HepG2 (cell line): ENCODE measurements at regions not wholly inside any gene's neighbourhood (a gene's known extent, or its start where the extent isn't known, plus 50 kb on each side); places are given as distances from the start of the nearest gene placed in this dataset.

ENCODE experiments used
- EHMT2 ChIP-seq: fragments of 200-600 bp; sonication (generic); IDR thresholded peaks from 2 replicates; pipeline ENCODE4 v1.7.0; 2017; ENCODE audit warnings: antibody characterized with exemption, low read depth, low read length, borderline replicate concordance
- FIP1L1 ChIP-seq: fragments of 200-400 bp; formaldehyde crosslinking; IDR thresholded peaks from 2 replicates; pipeline ENCODE4 v1.6.1; 2018; ENCODE audit warnings: low read depth, mild to moderate bottlenecking, low read length, moderate library complexity, borderline replicate concordance; ENCODE audit not compliant: insufficient read depth
- ISX ChIP-seq: sonication (generic); formaldehyde crosslinking; conservative IDR thresholded peaks from 2 replicates; pipeline ENCODE4 v1.5.0; 2020; ENCODE audit warnings: missing genetic modification reagents
- NCOA2 ChIP-seq: sonication (generic); formaldehyde crosslinking; IDR thresholded peaks from 2 replicates; pipeline ENCODE4 v1.8.0; 2022; ENCODE audit warnings: inconsistent platforms
- ZBTB1 ChIP-seq: sonication (generic); formaldehyde crosslinking; IDR thresholded peaks from 2 replicates; pipeline ENCODE4 v1.4.0; 2020; ENCODE audit warnings: missing genetic modification reagents, borderline replicate concordance
- ZBTB21 ChIP-seq: sonication (generic); formaldehyde crosslinking; IDR thresholded peaks from 2 replicates; pipeline ENCODE4 v1.4.0; 2020; ENCODE audit warnings: missing genetic modification reagents
- ZFP82 ChIP-seq: sonication (generic); formaldehyde crosslinking; IDR thresholded peaks from 2 replicates; pipeline ENCODE4 v1.5.1; 2020; ENCODE audit warnings: mild to moderate bottlenecking, missing genetic modification reagents, borderline replicate concordance
- ZNF557 ChIP-seq: sonication (generic); formaldehyde crosslinking; IDR thresholded peaks from 2 replicates; pipeline ENCODE4 v1.4.0; 2020; ENCODE audit warnings: missing genetic modification reagents
- ZSCAN29 ChIP-seq: sonication (generic); formaldehyde crosslinking; conservative IDR thresholded peaks from 2 replicates; pipeline ENCODE4 v1.4.0; 2020; ENCODE audit warnings: mild to moderate bottlenecking, missing genetic modification reagents
- TF ChIP-seq, protein P1 (sequence below): sonication (generic); formaldehyde crosslinking; IDR thresholded peaks from 2 replicates; pipeline ENCODE4 v1.8.0; 2022; ENCODE audit warnings: mild to moderate bottlenecking, missing genetic modification reagents, moderate library complexity
- TF ChIP-seq, protein P2 (sequence below): sonication (generic); formaldehyde crosslinking; conservative IDR thresholded peaks from 2 replicates; pipeline ENCODE4 v1.5.0; 2020; ENCODE audit warnings: missing genetic modification reagents
- TF ChIP-seq, protein P3 (sequence below): sonication (generic); formaldehyde crosslinking; IDR thresholded peaks from 2 replicates; pipeline ENCODE4 v1.5.1; 2020; ENCODE audit warnings: missing genetic modification reagents, mild to moderate bottlenecking, borderline replicate concordance
- TF ChIP-seq, protein P4 (sequence below): sonication (generic); formaldehyde crosslinking; IDR thresholded peaks from 2 replicates; pipeline ENCODE4 v1.4.0; 2020; ENCODE audit warnings: missing genetic modification reagents
- TF ChIP-seq, protein P5 (sequence below): sonication (generic); formaldehyde crosslinking; IDR thresholded peaks from 2 replicates; pipeline ENCODE4 v1.8.1; 2023; ENCODE audit warnings: missing genetic modification reagents, inconsistent platforms, borderline replicate concordance

DNA sequence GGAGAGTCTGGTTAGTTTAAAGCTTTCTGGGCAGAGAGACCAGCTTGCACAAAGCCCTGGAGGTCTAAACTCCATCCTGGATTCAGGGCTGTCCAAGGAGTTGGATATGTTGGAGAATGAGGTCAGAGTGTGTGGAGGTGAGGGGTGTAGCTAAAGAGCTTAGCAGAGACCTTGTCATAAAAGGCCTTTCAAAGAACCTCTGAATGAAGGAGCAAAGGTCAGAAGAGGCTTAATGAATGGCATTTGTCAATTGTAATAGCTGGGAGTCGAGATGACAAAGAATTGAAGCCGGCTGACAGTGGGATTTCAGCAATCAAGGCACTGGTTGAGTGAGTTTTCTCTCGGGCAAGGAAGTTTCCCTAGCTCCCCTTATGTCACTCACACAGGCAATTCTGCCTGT, 202.6 kb downstream of the PDCD6IP start (continued):
- TF ChIP-seq, protein P1, sequence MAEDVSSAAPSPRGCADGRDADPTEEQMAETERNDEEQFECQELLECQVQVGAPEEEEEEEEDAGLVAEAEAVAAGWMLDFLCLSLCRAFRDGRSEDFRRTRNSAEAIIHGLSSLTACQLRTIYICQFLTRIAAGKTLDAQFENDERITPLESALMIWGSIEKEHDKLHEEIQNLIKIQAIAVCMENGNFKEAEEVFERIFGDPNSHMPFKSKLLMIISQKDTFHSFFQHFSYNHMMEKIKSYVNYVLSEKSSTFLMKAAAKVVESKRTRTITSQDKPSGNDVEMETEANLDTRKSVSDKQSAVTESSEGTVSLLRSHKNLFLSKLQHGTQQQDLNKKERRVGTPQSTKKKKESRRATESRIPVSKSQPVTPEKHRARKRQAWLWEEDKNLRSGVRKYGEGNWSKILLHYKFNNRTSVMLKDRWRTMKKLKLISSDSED (CRISPR knock-in tag) = no peak
- TF ChIP-seq ZFP82 (CRISPR knock-in tag) = no peak
- no peak for TF ChIP-seq ZNF557 (CRISPR knock-in tag)
- TF ChIP-seq, protein P2, sequence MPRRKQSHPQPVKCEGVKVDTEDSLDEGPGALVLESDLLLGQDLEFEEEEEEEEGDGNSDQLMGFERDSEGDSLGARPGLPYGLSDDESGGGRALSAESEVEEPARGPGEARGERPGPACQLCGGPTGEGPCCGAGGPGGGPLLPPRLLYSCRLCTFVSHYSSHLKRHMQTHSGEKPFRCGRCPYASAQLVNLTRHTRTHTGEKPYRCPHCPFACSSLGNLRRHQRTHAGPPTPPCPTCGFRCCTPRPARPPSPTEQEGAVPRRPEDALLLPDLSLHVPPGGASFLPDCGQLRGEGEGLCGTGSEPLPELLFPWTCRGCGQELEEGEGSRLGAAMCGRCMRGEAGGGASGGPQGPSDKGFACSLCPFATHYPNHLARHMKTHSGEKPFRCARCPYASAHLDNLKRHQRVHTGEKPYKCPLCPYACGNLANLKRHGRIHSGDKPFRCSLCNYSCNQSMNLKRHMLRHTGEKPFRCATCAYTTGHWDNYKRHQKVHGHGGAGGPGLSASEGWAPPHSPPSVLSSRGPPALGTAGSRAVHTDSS (CRISPR knock-in tag) = no peak
- no peak for TF ChIP-seq ZBTB1 (CRISPR knock-in tag)
- TF ChIP-seq, protein P3, sequence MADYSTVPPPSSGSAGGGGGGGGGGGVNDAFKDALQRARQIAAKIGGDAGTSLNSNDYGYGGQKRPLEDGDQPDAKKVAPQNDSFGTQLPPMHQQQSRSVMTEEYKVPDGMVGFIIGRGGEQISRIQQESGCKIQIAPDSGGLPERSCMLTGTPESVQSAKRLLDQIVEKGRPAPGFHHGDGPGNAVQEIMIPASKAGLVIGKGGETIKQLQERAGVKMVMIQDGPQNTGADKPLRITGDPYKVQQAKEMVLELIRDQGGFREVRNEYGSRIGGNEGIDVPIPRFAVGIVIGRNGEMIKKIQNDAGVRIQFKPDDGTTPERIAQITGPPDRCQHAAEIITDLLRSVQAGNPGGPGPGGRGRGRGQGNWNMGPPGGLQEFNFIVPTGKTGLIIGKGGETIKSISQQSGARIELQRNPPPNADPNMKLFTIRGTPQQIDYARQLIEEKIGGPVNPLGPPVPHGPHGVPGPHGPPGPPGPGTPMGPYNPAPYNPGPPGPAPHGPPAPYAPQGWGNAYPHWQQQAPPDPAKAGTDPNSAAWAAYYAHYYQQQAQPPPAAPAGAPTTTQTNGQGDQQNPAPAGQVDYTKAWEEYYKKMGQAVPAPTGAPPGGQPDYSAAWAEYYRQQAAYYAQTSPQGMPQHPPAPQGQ (CRISPR knock-in tag) = no peak
- peak; percentile 69; the same call in 1 of the 2 replicates for TF ChIP-seq ZBTB21 (CRISPR knock-in tag)
- TF ChIP-seq FIP1L1 = no peak
- TF ChIP-seq, protein P4, sequence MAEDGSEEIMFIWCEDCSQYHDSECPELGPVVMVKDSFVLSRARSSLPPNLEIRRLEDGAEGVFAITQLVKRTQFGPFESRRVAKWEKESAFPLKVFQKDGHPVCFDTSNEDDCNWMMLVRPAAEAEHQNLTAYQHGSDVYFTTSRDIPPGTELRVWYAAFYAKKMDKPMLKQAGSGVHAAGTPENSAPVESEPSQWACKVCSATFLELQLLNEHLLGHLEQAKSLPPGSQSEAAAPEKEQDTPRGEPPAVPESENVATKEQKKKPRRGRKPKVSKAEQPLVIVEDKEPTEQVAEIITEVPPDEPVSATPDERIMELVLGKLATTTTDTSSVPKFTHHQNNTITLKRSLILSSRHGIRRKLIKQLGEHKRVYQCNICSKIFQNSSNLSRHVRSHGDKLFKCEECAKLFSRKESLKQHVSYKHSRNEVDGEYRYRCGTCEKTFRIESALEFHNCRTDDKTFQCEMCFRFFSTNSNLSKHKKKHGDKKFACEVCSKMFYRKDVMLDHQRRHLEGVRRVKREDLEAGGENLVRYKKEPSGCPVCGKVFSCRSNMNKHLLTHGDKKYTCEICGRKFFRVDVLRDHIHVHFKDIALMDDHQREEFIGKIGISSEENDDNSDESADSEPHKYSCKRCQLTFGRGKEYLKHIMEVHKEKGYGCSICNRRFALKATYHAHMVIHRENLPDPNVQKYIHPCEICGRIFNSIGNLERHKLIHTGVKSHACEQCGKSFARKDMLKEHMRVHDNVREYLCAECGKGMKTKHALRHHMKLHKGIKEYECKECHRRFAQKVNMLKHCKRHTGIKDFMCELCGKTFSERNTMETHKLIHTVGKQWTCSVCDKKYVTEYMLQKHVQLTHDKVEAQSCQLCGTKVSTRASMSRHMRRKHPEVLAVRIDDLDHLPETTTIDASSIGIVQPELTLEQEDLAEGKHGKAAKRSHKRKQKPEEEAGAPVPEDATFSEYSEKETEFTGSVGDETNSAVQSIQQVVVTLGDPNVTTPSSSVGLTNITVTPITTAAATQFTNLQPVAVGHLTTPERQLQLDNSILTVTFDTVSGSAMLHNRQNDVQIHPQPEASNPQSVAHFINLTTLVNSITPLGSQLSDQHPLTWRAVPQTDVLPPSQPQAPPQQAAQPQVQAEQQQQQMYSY = peak; percentile 52; the same call in 1 of the 2 replicates
- TF ChIP-seq, protein P5, sequence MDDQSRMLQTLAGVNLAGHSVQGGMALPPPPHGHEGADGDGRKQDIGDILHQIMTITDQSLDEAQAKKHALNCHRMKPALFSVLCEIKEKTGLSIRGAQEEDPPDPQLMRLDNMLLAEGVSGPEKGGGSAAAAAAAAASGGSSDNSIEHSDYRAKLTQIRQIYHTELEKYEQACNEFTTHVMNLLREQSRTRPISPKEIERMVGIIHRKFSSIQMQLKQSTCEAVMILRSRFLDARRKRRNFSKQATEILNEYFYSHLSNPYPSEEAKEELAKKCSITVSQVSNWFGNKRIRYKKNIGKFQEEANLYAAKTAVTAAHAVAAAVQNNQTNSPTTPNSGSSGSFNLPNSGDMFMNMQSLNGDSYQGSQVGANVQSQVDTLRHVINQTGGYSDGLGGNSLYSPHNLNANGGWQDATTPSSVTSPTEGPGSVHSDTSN = no peak
- TF ChIP-seq ZSCAN29 (CRISPR knock-in tag) = no peak
- no peak for TF ChIP-seq ISX (CRISPR knock-in tag)
- 0 out of 2 replicates have a peak, but pooled peaks have one; percentile 27 for TF ChIP-seq EHMT2
- 0 out of 2 replicates have a peak, but pooled peaks have one; percentile 11 for TF ChIP-seq NCOA2
